WTC11 (cell line): ENCODE measurements at regions not wholly inside any gene's neighbourhood (a gene's known extent, or its start where the extent isn't known, plus 50 kb on each side); places are given as distances from the start of the nearest gene placed in this dataset.

Source experiments
- ATAC-seq: fragments of 200-7000 bp; cut with Tn5 transposase; 2 replicates; pipeline ENCODE4 v1.10.0; 2021; ENCODE audit warnings: mild to moderate bottlenecking, moderate library complexity
- CTCF ChIA-PET: fragments of 300-600 bp; sonication (Branson Sonifier 250); formaldehyde crosslinking; loops from one replicate; lab custom pipeline; 2021; ENCODE audit warnings: antibody characterized with exemption; lab: Charles Lee
- POLR2A ChIA-PET: fragments of 350-600 bp; sonication (Branson Sonifier 250); formaldehyde crosslinking; loops from one replicate; lab custom pipeline; 2021; ENCODE audit warnings: antibody characterized with exemption; lab: Charles Lee
- DNase-seq: peaks from one replicate; pipeline ENCODE4 v3.0.0; 2021; ENCODE audit warnings: low spot score
- H3K27ac Mint-ChIP-seq: 2 replicates; pipeline ENCODE4 v1.8.0; 2021; ENCODE audit warnings: mixed read lengths
- H3K27me3 Mint-ChIP-seq: 2 replicates; pipeline ENCODE4 v1.8.0; 2021; ENCODE audit warnings: low read depth, mild to moderate bottlenecking, moderate library complexity, mixed read lengths
- H3K36me3 Mint-ChIP-seq: 2 replicates; pipeline ENCODE4 v1.8.0; 2021; ENCODE audit warnings: mixed read lengths
- H3K4me1 Mint-ChIP-seq: 2 replicates; pipeline ENCODE4 v1.8.0; 2022; ENCODE audit warnings: mixed read lengths
- H3K4me3 Mint-ChIP-seq: 2 replicates; pipeline ENCODE4 v1.8.0; 2021; ENCODE audit warnings: mild to moderate bottlenecking, moderate library complexity, mixed read lengths
- H3K9me3 Mint-ChIP-seq: 2 replicates; pipeline ENCODE4 v1.8.0; 2021; ENCODE audit warnings: mixed read lengths
- ATF3 ChIP-seq: sonication (generic); formaldehyde crosslinking; conservative IDR thresholded peaks from 2 replicates; pipeline ENCODE4 v1.8.1; 2022; ENCODE audit warnings: mild to moderate bottlenecking, missing genetic modification reagents
- EMX1 ChIP-seq: fragments of 250-450 bp; sonication (Bioruptor Pico); IDR thresholded peaks from 2 replicates; pipeline ENCODE4 v1.8.0; 2021; ENCODE audit warnings: mild to moderate bottlenecking
- ETV6 ChIP-seq: sonication (generic); formaldehyde crosslinking; IDR thresholded peaks from 2 replicates; pipeline ENCODE4 v1.8.1; 2022; ENCODE audit warnings: mild to moderate bottlenecking, missing genetic modification reagents
- HMGA2 ChIP-seq: fragments of 250-450 bp; sonication (Bioruptor Pico); IDR thresholded peaks from 2 replicates; pipeline ENCODE4 v1.4.0; 2021; ENCODE audit warnings: mild to moderate bottlenecking, moderate library complexity
- JUN ChIP-seq: sonication (generic); formaldehyde crosslinking; IDR thresholded peaks from 2 replicates; pipeline ENCODE4 v1.8.0; 2023; ENCODE audit warnings: mild to moderate bottlenecking, missing genetic modification reagents
- MXD4 ChIP-seq: fragments of 250-450 bp; sonication (Bioruptor Pico); IDR thresholded peaks from 2 replicates; pipeline ENCODE4 v1.8.0; 2021; ENCODE audit warnings: mild to moderate bottlenecking, moderate library complexity, borderline replicate concordance
- NFE2L1 ChIP-seq: sonication (generic); formaldehyde crosslinking; IDR thresholded peaks from 2 replicates; pipeline ENCODE4 v1.8.1; 2023; ENCODE audit warnings: missing genetic modification reagents
- NFYB ChIP-seq: sonication (generic); formaldehyde crosslinking; conservative IDR thresholded peaks from 2 replicates; pipeline ENCODE4 v1.8.0; 2022; ENCODE audit warnings: low read depth, missing genetic modification reagents
- NR2C2 ChIP-seq: sonication (generic); formaldehyde crosslinking; IDR thresholded peaks from 2 replicates; pipeline ENCODE4 v1.8.0; 2022; ENCODE audit warnings: mild to moderate bottlenecking, missing genetic modification reagents
- NR3C1 ChIP-seq: sonication (generic); formaldehyde crosslinking; conservative IDR thresholded peaks from 2 replicates; pipeline ENCODE4 v1.8.1; 2023; ENCODE audit warnings: low read depth, mild to moderate bottlenecking, missing genetic modification reagents
- SMAD4 ChIP-seq: sonication (generic); formaldehyde crosslinking; IDR thresholded peaks from 2 replicates; pipeline ENCODE4 v1.8.0; 2022; ENCODE audit warnings: mild to moderate bottlenecking, missing genetic modification reagents
- SP1 ChIP-seq: sonication (generic); formaldehyde crosslinking; conservative IDR thresholded peaks from 2 replicates; pipeline ENCODE4 v1.8.1; 2022; ENCODE audit warnings: missing genetic modification reagents
- USF2 ChIP-seq: sonication (generic); formaldehyde crosslinking; IDR thresholded peaks from 2 replicates; pipeline ENCODE4 v1.8.1; 2023; ENCODE audit warnings: mild to moderate bottlenecking, missing genetic modification reagents, moderate library complexity
- ZBTB43 ChIP-seq: sonication (generic); formaldehyde crosslinking; IDR thresholded peaks from 2 replicates; pipeline ENCODE4 v1.8.1; 2023; ENCODE audit warnings: mild to moderate bottlenecking, missing genetic modification reagents
- ZNF232 ChIP-seq: sonication (generic); formaldehyde crosslinking; IDR thresholded peaks from 2 replicates; pipeline ENCODE4 v1.8.0; 2022; ENCODE audit warnings: mild to moderate bottlenecking, missing genetic modification reagents
- ZNF425 ChIP-seq: fragments of 250-450 bp; sonication (Bioruptor Pico); conservative IDR thresholded peaks from 2 replicates; pipeline ENCODE4 v1.9.0; 2021; ENCODE audit warnings: mild to moderate bottlenecking
- ZNF532 ChIP-seq: fragments of 250-450 bp; sonication (Bioruptor Pico); IDR thresholded peaks from 2 replicates; pipeline ENCODE4 v1.9.0; 2021; ENCODE audit warnings: mild to moderate bottlenecking, borderline replicate concordance
- TF ChIP-seq, protein P1 (sequence below): sonication (generic); formaldehyde crosslinking; IDR thresholded peaks from 2 replicates; pipeline ENCODE4 v1.8.1; 2023; ENCODE audit warnings: mild to moderate bottlenecking, moderate library complexity, missing genetic modification reagents
- TF ChIP-seq, protein P2 (sequence below): sonication (generic); formaldehyde crosslinking; IDR thresholded peaks from 2 replicates; pipeline ENCODE4 v1.8.0; 2022; ENCODE audit warnings: mild to moderate bottlenecking, missing genetic modification reagents

DNA sequence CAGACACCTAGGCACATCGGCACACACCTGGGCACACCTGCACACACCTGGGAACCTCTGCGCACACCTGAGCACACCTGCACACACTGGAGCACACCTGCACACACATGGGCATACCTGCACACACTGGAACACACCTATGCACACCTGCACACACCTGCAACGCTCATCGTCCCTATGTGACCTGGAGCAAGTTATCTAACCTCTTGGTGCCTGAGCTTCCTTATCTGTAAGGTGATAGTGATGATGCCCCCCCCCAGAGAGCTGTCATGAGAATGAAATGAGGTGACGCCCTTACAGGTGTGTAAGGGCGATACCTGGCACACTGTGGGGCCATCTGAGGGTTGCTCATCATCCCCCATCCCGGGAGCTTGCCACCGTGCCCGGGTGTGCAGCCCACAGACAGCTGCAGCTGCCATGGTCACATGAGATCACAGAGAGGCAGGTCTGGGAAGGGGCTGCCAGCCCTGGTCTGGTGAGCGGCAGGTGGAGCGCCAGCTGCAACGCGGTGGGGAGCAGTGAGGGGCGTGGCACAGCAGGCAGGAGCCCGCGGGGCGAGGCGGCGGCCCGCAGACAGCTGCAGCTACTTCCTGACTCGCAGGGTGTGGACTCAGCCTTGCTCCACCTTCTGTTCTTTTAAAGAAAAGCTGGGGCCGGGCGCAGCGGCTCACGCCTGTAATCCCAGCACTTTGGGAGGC is 59.9 kb upstream of the FBRSL1 start (continued):
- TF ChIP-seq, protein P1, sequence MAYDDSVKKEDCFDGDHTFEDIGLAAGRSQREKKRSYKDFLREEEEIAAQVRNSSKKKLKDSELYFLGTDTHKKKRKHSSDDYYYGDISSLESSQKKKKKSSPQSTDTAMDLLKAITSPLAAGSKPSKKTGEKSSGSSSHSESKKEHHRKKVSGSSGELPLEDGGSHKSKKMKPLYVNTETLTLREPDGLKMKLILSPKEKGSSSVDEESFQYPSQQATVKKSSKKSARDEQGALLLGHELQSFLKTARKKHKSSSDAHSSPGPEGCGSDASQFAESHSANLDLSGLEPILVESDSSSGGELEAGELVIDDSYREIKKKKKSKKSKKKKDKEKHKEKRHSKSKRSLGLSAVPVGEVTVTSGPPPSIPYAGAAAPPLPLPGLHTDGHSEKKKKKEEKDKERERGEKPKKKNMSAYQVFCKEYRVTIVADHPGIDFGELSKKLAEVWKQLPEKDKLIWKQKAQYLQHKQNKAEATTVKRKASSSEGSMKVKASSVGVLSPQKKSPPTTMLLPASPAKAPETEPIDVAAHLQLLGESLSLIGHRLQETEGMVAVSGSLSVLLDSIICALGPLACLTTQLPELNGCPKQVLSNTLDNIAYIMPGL (CRISPR knock-in tag) = 0 out of 2 replicates have a peak, but pooled peaks have one; percentile 33
- TF ChIP-seq SP1 (CRISPR knock-in tag) = 0 out of 2 replicates have a peak, but pooled peaks have one; percentile 35

DNA sequence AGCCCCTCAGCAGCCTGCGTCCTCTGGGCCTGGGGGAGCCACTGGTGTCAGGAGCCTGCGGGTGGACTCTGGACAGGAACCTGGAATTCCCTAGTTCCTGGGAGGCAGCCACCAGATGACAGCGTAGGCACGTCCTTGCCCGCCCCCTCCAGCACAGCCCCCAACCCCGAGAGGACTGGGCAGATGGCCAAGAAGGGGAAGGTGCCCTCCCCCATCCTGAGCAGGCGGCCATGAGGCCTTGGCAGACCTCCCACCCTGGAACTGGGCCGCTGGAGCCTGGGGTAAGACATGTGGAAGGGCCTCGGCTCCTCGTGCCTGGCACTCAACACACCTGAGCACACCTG is 60.4 kb upstream of the FBRSL1 start:
- CTCF ChIA-PET = interaction anchor here (0.6 to 5.6 kb wide), 12 partner anchors 14 to 185 kb away, joined by 3 to 66 read pairs (median 5); no protein-coding TSS in a partner anchor
- no peak overlapping the region for H3K27ac Mint-ChIP-seq
- no peak for TF ChIP-seq ATF3 (CRISPR knock-in tag)
- TF ChIP-seq ZNF425 = no peak
- TF ChIP-seq HMGA2 (CRISPR knock-in tag) = no peak
- TF ChIP-seq ETV6 (CRISPR knock-in tag) = no peak
- TF ChIP-seq, protein P2, sequence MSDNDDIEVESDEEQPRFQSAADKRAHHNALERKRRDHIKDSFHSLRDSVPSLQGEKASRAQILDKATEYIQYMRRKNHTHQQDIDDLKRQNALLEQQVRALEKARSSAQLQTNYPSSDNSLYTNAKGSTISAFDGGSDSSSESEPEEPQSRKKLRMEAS (CRISPR knock-in tag) = no peak
- TF ChIP-seq NFE2L1 = no peak
- TF ChIP-seq JUN = no peak
- no peak for TF ChIP-seq EMX1 (CRISPR knock-in tag)
- no peak for TF ChIP-seq MXD4 (CRISPR knock-in tag)
- TF ChIP-seq NR2C2 (CRISPR knock-in tag) = no peak
- TF ChIP-seq NR3C1 (CRISPR knock-in tag) = no peak
- TF ChIP-seq ZNF532 (CRISPR knock-in tag) = no peak
- no peak for TF ChIP-seq USF2 (CRISPR knock-in tag)
- TF ChIP-seq ZNF232 (CRISPR knock-in tag) = no peak
- TF ChIP-seq SMAD4 (CRISPR knock-in tag) = no peak
- no peak for TF ChIP-seq ZBTB43 (CRISPR knock-in tag)
- TF ChIP-seq NFYB (CRISPR knock-in tag) = no peak
- peaks cover 28% of the 10 kb centered on the region for H3K4me1 Mint-ChIP-seq
- H3K4me3 Mint-ChIP-seq = no peak overlapping the region
- ATAC-seq (no peak), DNase-seq (no peak)
- peaks cover 80% of the 10 kb centered on the region for H3K27me3 Mint-ChIP-seq
- H3K9me3 Mint-ChIP-seq = peaks cover 18% of the 10 kb centered on the region
- POLR2A ChIA-PET = interaction anchor here (1.0 kb wide), 1 partner anchor 17 kb away, joined by 3 read pairs; no protein-coding TSS in a partner anchor
- peaks cover 16% of the 10 kb centered on the region for H3K36me3 Mint-ChIP-seq
